ENCODE measurements at regions not wholly inside any gene's neighbourhood (a gene's known extent, or its start where the extent isn't known, plus 50 kb on each side); places are given as distances from the start of the nearest gene placed in this dataset.

DNA sequence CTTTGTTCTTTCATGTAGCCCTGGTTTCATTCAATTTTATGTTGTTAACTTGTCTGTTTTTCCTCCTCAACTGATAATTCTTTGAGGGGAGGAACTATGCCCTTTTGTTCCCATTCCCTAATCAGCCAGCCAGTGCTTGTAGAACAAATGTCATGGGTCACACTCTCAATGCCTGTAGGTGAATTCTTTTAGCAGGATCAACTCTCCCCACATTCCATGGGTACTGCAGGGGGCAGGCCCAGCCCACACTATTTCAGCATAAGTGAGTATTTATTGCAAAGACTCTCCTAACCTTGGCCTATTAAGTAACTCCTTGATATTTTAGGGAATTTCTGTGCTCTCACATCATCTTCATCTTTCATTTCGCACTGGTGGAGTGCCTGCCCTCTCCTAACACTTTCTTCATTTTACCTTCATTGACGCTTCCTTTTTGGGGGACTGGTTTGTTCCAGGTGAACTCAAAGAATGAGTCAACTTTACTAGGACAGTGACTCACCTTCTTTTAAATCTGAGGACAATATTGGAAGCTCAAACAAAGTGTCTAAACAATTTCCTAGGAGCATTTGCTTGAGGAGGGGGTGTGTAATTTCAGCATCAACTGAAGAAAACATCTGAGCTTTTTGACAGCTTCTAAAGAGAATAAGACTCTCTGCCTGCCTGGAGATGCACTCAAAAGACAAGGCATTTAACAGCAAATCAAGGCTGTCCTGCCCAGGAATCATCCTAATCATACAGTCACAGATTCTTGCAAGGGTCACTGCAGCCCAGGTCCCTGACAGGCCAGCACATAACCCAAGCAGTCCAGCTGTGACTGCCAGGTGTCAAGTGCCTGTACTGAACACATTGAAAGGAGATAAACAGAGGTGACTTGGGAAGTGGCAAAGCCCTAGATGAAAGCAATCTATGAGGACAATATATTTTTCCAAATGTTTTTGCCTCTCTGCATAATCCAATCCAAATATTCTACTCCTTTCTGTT lies 208.8 kb upstream of the ADRA1D start:
- Mint-ChIP-seq H3K27me3 (no peaks in the 10 kb centered on the region), H3K9me3 (peaks cover 0 to 6% of the 10 kb centered on the region in 2 donors)
- no peak for DNase-seq

DNA sequence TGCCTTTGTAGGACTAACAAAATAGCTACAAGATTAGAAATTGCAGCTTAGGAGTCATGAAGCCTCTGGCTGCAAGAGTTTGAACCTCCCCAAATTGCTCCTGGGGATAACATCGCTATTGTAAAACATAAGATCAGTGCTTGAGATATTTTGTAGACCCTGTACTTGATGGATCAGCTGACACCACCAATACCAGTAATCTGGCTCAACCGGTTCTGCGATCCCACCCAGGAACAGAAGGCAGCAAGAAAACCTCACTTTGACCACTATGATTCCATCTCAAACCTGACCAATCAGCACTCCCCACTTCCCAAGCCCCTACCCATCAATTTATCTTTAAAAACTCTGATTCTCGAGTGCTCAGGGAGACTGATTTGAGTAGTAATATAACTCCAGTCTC lies 206.9 kb upstream of the ADRA1D start:
- no peak for ATAC-seq
- H3K9me3 Mint-ChIP-seq: peaks cover 0 to 6% of the 10 kb centered on the region in 2 donors
- no peak overlapping the region for H3K4me3 Mint-ChIP-seq
- no peaks in the 10 kb centered on the region for H3K4me1 Mint-ChIP-seq
- peaks cover 9% of the 10 kb centered on the region for H3K27me3 Mint-ChIP-seq
- DNase-seq: no peak
- no peak overlapping the region for H3K27ac Mint-ChIP-seq

More for the DNA sequence above, 208.8 kb upstream of the ADRA1D start:
- Mint-ChIP-seq H3K27ac (no peak overlapping the region), H3K4me3 (no peak overlapping the region), H3K4me1 (no peaks in the 10 kb centered on the region)
- no peak for ATAC-seq

DNA sequence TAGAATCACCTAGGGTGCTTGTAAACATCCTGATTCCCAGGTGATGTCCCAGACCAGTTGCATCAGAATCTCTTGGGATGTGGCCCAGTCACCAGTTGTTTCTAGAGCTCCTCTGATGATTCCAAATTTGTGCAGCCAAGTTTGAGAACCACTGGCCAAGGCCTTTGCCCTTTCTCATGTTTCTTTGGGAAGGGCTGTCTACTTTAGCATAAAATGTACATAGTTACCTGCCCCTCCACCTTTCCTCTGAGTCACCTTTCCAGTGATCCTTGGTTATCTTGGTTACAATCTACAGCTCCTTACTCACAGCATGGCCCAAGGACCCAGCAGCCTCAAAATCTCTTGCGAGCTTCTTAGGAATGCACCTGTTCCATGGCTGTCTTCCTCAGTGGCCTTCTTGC lies 206.2 kb upstream of the ADRA1D start:
- H3K9me3 Mint-ChIP-seq: peaks cover 0 to 6% of the 10 kb centered on the region in 2 donors
- H3K27ac Mint-ChIP-seq: no peak overlapping the region
- DNase-seq: no peak
- H3K4me1 Mint-ChIP-seq: no peaks in the 10 kb centered on the region
- peaks cover 9% of the 10 kb centered on the region for H3K27me3 Mint-ChIP-seq
- no peak overlapping the region for H3K4me3 Mint-ChIP-seq
- ATAC-seq: no peak

DNA sequence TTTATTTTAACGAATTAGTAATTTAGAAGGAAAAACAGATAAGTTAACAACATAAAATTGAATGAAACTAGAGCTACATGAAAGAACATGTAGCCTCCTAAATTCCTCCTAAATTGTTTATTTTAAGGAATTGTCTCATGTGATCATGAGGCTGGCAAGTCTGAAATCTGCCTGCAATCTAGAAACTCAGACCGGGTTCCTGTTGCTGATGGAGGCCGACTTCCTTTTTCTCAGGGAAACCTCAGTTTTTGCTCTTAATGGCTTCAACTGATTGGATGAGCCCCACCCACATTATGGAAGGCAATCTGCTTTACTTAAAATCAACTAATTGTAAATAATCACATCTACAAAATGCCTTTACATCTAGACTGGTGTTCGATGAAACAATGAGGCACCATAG lies 205.0 kb upstream of the ADRA1D start:
- H3K4me1 Mint-ChIP-seq: no peaks in the 10 kb centered on the region
- no peak overlapping the region for H3K4me3 Mint-ChIP-seq
- no peak overlapping the region for H3K27ac Mint-ChIP-seq
- DNase-seq (no peak), ATAC-seq (no peak)
- H3K27me3 Mint-ChIP-seq: peaks cover 9% of the 10 kb centered on the region
- H3K9me3 Mint-ChIP-seq: peaks cover 0 to 6% of the 10 kb centered on the region in 2 donors

DNA sequence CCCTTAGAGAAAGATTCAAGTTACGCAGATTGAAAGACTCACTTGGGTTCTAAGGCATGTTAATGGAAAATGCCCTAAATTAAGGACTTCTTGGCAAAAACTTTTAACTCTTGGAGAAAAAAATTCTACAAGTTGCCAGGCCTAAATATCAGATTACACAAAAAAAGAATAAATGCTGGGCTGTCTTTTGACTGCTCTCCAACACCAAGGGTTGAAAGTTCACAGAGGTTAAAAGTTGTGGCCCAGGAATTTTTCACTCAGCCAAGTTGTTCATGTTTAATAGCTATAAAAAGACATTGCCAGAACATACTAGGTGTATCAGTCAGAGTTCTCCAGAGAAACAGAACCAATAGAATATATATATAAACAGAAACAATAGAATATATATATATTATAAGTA lies 204.3 kb upstream of the ADRA1D start:
- DNase-seq (no peak), ATAC-seq (no peak)
- Mint-ChIP-seq H3K27ac (no peak overlapping the region), H3K4me1 (no peaks in the 10 kb centered on the region), H3K27me3 (peaks cover 9% of the 10 kb centered on the region), H3K4me3 (no peak overlapping the region), H3K9me3 (no peaks in the 10 kb centered on the region)

DNA sequence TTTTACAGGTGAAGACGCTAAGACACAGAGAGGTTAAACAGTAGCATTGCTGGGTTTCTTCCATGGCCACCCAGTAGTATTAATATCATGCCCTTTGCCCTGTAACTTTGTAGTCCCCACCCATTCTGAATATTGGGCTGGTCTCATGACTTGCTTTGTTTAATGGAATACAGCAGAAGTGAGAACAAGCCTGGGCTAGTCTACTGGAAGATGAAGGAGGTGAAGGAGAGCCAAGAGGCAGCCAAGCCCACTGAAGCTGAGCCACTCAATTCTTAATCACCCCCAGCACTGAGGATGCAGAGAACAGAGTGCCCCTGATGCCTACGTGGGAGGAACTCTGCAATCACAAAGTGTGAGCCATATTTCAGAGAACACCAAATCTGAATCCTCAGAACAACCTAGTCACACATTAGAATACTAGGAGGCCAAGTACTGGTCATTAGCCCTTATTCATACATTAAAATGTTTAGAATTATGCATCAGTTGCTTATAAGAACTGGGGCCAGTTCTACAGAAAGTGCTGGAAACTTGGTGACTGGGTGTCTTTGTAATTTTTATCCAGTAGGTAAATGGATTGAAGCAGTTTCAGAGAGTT lies 202.5 kb upstream of the ADRA1D start:
- no peak overlapping the region for H3K27ac Mint-ChIP-seq
- H3K9me3 Mint-ChIP-seq: no peaks in the 10 kb centered on the region
- peaks cover 9% of the 10 kb centered on the region for H3K27me3 Mint-ChIP-seq
- no peak for DNase-seq
- H3K4me1 Mint-ChIP-seq: no peaks in the 10 kb centered on the region
- ATAC-seq: no peak
- no peak overlapping the region for H3K4me3 Mint-ChIP-seq

DNA sequence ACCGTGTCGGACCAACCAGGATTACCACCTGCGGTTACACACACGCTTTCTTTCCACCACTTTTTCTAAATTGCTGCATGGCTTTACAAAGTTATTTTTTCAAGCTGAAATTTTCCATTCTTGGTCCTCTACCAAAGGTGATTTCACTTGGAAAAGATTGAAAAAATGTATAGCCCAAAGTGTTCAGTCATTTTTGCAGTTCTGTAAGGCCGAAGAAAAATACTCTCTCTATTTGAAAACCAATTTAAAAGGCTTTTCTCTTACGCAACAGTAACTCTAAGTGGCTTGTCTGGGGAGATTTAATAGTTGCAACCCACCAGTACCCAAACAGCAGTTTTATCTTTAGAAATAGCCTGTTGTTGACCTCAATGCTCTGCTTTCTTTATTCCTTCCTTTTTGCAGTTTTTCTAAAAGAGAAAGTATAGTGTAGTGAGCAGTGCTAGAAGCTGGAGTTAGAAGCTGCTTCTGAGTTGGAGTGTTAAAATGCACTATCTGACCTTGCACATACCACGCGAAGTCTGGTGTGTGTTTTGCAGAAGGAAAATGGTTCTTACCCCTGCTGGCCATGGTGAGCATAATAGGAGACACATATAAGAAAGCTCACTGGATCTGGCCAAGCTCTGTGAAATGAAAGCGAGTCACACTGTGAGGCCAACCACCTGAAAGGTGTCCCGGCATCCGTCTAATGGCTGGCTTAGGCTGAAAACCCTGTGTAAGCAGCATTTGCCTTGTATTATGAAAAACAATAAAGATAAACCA lies 201.0 kb upstream of the ADRA1D start:
- DNase-seq: no peak
- Mint-ChIP-seq H3K4me1 (no peaks in the 10 kb centered on the region), H3K27ac (no peak overlapping the region), H3K4me3 (no peak overlapping the region), H3K27me3 (peaks cover 19% of the 10 kb centered on the region), H3K9me3 (no peaks in the 10 kb centered on the region)
- ATAC-seq: no peak

DNA sequence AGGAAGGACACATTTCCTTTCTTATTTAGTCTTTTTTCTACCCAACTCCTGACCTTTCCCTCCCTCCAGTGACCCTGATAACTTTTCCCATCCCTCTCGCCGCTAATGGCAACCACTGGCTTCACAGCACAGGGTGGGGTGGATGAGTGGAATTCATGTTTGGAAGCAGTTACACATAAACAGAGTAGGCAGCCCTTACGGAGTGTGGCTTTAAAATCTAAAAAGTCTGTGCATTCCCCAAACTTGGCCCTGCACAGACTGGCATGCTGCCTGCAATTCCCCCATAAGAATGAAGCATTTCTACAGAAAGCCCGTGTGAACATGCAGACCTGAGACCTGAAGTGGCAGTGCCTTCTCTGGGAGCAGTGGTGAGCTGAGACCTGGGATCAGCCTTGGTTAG lies 196.7 kb upstream of the ADRA1D start:
- Mint-ChIP-seq H3K27ac (no peak overlapping the region), H3K4me1 (no peaks in the 10 kb centered on the region), H3K27me3 (peaks cover 13% of the 10 kb centered on the region), H3K4me3 (no peak overlapping the region), H3K9me3 (no peaks in the 10 kb centered on the region)
- ATAC-seq: no peak
- no peak for DNase-seq

DNA sequence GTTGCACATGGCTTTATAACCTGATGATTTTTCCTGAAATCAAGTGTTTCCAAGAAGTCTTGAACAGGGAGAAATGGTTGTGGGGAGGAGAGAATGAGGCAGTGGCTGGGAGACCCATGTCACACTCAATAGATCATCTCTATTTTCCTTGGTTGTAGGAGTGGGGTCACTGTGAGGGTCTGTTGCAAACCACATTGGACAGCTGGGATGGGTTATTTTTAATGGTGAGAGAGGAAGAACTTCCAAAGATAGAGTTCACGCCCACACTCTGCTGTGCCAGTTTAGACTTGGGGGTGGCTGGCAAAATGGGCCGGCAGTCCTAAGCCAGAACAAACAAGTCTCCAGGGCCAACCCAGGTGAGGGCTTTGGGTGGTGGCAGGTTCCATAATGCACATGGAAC lies 196.2 kb upstream of the ADRA1D start:
- Mint-ChIP-seq H3K9me3 (no peaks in the 10 kb centered on the region), H3K4me3 (no peak overlapping the region), H3K27me3 (peaks cover 13% of the 10 kb centered on the region), H3K4me1 (no peaks in the 10 kb centered on the region), H3K27ac (no peak overlapping the region)
- ATAC-seq: no peak
- no peak for DNase-seq

DNA sequence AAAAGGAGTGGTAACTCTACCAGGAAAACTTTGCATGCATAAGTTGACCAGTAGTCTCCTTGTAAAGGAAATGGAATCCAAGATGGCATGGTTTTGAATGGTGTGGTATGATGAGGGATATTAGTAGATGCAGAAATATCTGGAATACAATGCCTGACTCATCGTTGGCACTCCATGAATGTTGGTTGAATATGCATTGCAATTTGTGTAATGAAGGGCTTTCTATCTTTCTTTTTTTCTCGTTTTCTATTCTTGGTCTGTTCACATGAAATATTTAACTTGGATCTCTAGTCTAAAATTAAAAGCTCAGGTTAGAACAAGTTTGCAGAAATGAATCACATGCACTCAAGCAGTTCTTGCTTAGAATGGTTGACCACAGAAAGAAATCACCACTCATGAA lies 195.3 kb upstream of the ADRA1D start:
- ATAC-seq (no peak), DNase-seq (no peak)
- Mint-ChIP-seq H3K4me3 (no peak overlapping the region), H3K27ac (no peak overlapping the region), H3K27me3 (peaks cover 13% of the 10 kb centered on the region), H3K9me3 (no peaks in the 10 kb centered on the region), H3K4me1 (no peaks in the 10 kb centered on the region)

DNA sequence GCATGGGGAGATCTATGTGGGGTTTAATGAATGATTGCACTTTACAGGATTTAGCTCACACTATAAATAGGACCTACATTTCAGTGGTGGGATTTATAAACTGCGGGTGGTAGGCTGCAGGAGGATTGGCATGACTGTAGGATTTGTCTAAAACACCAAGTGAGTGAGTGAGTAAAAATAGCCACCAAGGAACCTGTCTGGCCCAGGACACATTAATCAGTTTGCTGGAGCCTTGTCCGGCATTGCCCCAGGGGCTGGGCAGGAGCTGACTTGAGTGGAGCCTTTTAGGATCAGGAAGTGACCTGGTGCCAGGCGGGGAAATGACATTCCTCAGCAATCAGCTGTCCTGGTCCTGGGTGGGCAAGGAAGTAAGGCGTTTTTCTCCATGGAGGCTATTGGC lies 193.9 kb upstream of the ADRA1D start:
- Mint-ChIP-seq H3K27ac (no peak overlapping the region), H3K27me3 (peaks cover 13% of the 10 kb centered on the region), H3K4me3 (no peak overlapping the region), H3K4me1 (no peaks in the 10 kb centered on the region), H3K9me3 (no peaks in the 10 kb centered on the region)
- DNase-seq: no peak
- no peak for ATAC-seq

DNA sequence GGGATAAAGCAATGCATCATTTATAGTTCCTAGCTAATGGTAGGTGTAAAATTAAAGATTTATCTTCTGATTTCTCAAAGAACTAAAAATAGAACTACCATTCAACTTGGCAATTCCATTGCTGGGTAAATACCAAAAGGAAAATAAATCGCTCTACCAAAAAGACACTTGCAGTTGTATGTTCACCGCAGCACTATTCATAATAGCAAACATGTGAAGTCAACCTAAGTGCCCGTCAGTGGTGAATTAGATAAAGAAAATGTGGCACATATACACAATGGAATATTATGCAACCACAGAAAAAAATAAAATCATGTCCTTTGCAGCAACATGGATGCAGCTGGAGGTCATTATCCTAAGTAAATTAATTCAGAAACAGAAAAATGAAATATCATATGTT lies 192.8 kb upstream of the ADRA1D start:
- Mint-ChIP-seq H3K9me3 (no peaks in the 10 kb centered on the region), H3K27me3 (peaks cover 13% of the 10 kb centered on the region), H3K4me3 (no peak overlapping the region), H3K4me1 (no peaks in the 10 kb centered on the region), H3K27ac (no peak overlapping the region)
- no peak for ATAC-seq
- no peak for DNase-seq

DNA sequence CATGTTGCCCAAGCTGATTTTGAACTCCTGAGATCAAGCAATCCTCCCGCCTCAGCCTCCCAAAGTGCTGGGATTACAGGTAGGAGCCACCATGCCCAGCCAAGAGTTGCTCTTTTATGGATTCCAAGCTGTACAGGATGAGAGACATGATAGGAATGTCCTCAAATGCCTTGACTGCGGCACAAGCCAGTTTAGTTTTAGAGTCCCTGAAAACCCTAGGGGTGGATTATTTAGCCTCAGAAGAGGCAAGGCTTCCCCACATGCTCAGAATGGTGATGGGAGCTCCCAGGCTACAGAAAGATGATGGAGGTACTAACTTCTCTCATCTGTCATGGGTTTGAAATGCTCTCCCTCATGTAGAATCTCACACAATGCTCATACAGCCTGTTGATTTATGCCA lies 192.1 kb upstream of the ADRA1D start:
- Mint-ChIP-seq H3K4me1 (no peaks in the 10 kb centered on the region), H3K4me3 (no peak overlapping the region), H3K9me3 (no peaks in the 10 kb centered on the region), H3K27ac (peak overlapping the region in 1 of 2 donors; percentile 23), H3K27me3 (peaks cover 13% of the 10 kb centered on the region)
- ATAC-seq (no peak), DNase-seq (no peak)

DNA sequence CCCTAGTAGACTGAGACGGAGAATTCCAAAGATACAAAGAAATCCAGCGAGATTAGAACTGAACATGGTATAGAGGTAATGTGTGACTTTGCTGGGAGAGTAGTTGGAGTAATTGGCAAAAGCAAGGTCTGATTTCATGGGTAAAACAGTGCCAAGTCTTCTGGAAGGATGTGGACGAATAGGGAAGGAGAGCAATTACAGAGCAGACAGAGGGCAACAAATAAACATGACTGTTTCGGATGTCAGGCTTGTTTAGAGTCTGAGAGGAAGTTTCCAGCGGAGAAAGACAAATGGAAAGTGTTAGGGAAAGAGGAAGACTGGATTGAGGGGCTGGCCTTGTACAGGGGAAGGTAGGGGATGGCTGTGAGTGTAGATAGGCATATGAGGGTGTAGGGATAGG lies 190.4 kb upstream of the ADRA1D start:
- no peak for ATAC-seq
- Mint-ChIP-seq H3K27me3 (no peaks in the 10 kb centered on the region), H3K4me1 (no peaks in the 10 kb centered on the region), H3K4me3 (no peak overlapping the region), H3K9me3 (no peaks in the 10 kb centered on the region), H3K27ac (no peak overlapping the region)
- DNase-seq: no peak

DNA sequence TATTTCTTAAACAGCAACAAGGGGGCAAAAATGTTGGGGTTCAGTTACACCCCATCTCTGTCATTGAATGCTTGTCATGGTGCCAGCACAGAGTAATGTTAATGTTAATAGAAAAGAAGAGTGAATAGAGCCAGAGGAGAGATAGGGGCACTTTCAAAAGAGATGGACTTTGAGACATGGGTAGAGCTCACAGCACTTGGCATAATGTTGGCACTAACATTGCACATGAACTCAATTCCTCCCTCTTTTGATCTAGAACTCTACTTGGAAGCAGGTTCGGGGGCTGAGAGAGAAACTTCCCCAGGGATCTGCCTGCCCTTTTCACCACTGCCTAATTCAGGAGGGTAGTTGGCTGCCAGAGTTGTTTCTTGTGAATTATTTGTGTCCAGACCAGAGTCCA lies 188.0 kb upstream of the ADRA1D start:
- H3K4me1 Mint-ChIP-seq: no peaks in the 10 kb centered on the region
- ATAC-seq (no peak), DNase-seq (no peak)
- no peak overlapping the region for H3K4me3 Mint-ChIP-seq
- H3K27ac Mint-ChIP-seq: no peak overlapping the region
- H3K27me3 Mint-ChIP-seq: peaks cover 6% of the 10 kb centered on the region
- H3K9me3 Mint-ChIP-seq: no peaks in the 10 kb centered on the region

Data from stimulated activated naive CD8-positive, alpha-beta T cell treated with anti-CD3 and anti-CD28 coated beads, Interleukin-15, amount 100 ng/mL, for 72 hours (primary cell).